ENCODE measurements at regions not wholly inside any gene's neighbourhood (a gene's known extent, or its start where the extent isn't known, plus 50 kb on each side); places are given as distances from the start of the nearest gene placed in this dataset.
A peak's percentile ranks its signal among the peaks of the same experiment; 100 is the strongest.

GRCh38 chr1:70627910-70628309, 216.8 kb downstream of the CTH start:
- DNase-seq (ENCODE audit: low read depth) = no peak
- H3K4me3 ChIP-seq (ENCODE audit: low read depth, low read length) = no peak overlapping the region
- no peak for TF ChIP-seq CTCF (IDR thresholded peaks at IDR 0.05; ENCODE audit: control insufficient read depth, extremely low read depth, insufficient read depth)

GRCh38 chr1:70628973-70629372, 217.9 kb downstream of the CTH start:
- 0 out of 2 replicates have a peak, but pooled peaks have one; percentile 7 for TF ChIP-seq CTCF (IDR thresholded peaks at IDR 0.05; ENCODE audit: control insufficient read depth, extremely low read depth, insufficient read depth)
- DNase-seq (ENCODE audit: low read depth) = no peak
- H3K4me3 ChIP-seq (ENCODE audit: low read depth, low read length) = no peak overlapping the region

- H3K4me3 ChIP-seq (ENCODE audit: low read depth, low read length) = no peak overlapping the region
- no peak for TF ChIP-seq CTCF (IDR thresholded peaks at IDR 0.05; ENCODE audit: control insufficient read depth, extremely low read depth, insufficient read depth)
- DNase-seq (ENCODE audit: low read depth) = no peak
These were observed 221.9 kb downstream of the CTH start for GRCh38 chr1:70633004-70633403.

- no peak overlapping the region for H3K4me3 ChIP-seq (ENCODE audit: low read depth, low read length)
- no peak for TF ChIP-seq CTCF (IDR thresholded peaks at IDR 0.05; ENCODE audit: control insufficient read depth, extremely low read depth, insufficient read depth)
- DNase-seq (ENCODE audit: low read depth) = no peak
These were observed 224.8 kb downstream of the CTH start for GRCh38 chr1:70635868-70636267.

- TF ChIP-seq CTCF (IDR thresholded peaks at IDR 0.05; ENCODE audit: control insufficient read depth, extremely low read depth, insufficient read depth) = no peak
- no peak overlapping the region for H3K4me3 ChIP-seq (ENCODE audit: low read depth, low read length)
- DNase-seq (ENCODE audit: low read depth) = no peak
These were observed 230.8 kb downstream of the CTH start for GRCh38 chr1:70641868-70642267.

- TF ChIP-seq CTCF (IDR thresholded peaks at IDR 0.05; ENCODE audit: control insufficient read depth, extremely low read depth, insufficient read depth) = no peak
- no peak for DNase-seq (ENCODE audit: low read depth)
- H3K4me3 ChIP-seq (ENCODE audit: low read depth, low read length) = no peak overlapping the region
These were observed 245.3 kb downstream of the CTH start for GRCh38 chr1:70656361-70656760.

GRCh38 chr1:70659891-70660290, 248.8 kb downstream of the CTH start:
- DNase-seq (ENCODE audit: low read depth) = no peak
- no peak for TF ChIP-seq CTCF (IDR thresholded peaks at IDR 0.05; ENCODE audit: control insufficient read depth, extremely low read depth, insufficient read depth)

More at GRCh38 chr1:70659891-70660290, 248.8 kb downstream of the CTH start:
- H3K4me3 ChIP-seq (ENCODE audit: low read depth, low read length) = no peak overlapping the region
